ENCODE measurements at regions not wholly inside any gene's neighbourhood (a gene's known extent, or its start where the extent isn't known, plus 50 kb on each side); places are given as distances from the start of the nearest gene placed in this dataset.

DNA sequence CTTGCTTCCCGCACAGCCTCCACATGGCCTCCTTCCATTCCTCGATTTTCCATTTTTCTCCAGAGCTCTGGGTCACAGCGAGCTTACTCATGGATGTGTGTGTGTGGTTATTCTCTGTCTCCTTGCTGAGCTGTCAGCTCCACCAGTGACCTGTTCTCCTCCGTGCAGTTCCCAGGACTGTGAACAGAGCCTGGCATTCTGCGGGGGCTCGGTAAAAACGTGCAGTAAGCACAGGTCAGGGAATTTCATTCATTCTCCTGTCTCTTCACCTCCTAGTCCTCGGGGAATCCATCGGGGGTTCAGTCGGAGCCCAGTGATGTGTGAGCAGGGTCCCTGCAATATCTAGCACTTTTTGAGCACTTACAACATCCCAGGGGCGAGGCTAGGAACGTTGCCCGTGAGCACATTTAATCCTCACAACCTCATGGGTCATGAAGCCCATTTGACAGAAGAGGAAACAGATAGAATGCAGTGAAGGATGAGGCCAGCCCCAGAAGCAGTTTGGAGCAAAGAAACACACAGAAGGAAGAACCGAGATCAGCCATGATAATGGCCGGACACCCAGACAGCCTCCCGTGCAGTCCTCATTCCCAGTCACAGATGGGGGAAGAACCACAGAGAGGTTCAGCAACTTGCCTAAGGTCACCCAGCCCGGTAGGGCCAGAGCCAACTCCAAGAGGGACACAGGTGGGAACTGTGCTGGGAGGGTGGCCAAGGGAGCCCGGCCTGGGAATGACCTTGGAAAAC, 183.2 kb upstream of the GSE1 start:
- TF ChIP-seq, protein P1, sequence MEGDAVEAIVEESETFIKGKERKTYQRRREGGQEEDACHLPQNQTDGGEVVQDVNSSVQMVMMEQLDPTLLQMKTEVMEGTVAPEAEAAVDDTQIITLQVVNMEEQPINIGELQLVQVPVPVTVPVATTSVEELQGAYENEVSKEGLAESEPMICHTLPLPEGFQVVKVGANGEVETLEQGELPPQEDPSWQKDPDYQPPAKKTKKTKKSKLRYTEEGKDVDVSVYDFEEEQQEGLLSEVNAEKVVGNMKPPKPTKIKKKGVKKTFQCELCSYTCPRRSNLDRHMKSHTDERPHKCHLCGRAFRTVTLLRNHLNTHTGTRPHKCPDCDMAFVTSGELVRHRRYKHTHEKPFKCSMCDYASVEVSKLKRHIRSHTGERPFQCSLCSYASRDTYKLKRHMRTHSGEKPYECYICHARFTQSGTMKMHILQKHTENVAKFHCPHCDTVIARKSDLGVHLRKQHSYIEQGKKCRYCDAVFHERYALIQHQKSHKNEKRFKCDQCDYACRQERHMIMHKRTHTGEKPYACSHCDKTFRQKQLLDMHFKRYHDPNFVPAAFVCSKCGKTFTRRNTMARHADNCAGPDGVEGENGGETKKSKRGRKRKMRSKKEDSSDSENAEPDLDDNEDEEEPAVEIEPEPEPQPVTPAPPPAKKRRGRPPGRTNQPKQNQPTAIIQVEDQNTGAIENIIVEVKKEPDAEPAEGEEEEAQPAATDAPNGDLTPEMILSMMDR (IDR thresholded peaks at IDR 0.05; ENCODE audit: borderline replicate concordance, extremely low read depth, low read length, poor library complexity, severe bottlenecking): no peak
- no peak for TF ChIP-seq EZH2 (IDR thresholded peaks at IDR 0.05; ENCODE audit: borderline replicate concordance, low read depth, low read length, severe bottlenecking)
